Kidney (tissue), 13 donors: ENCODE measurements at regions not wholly inside any gene's neighbourhood (a gene's known extent, or its start where the extent isn't known, plus 50 kb on each side); places are given as distances from the start of the nearest gene placed in this dataset.

ENCODE experiments used
- DNase-seq, 5 donors: peaks; one replicate each; pipeline ENCODE4 v3.0.0-alpha.2; 2013 to 2020
- FAIRE-seq: peaks from 2 replicates; lab custom pipeline; 2012; peaks lifted over from hg19 to GRCh38; lab: Jason Lieb, UNC
- H3K27ac ChIP-seq, 2 donors: one replicate each; pipeline ENCODE4 v1.7.0; 2013; ENCODE audit warnings: low read depth in 2 of 2, low read length in 2 of 2, inconsistent platforms in 1 of 2
- H3K27me3 ChIP-seq: one replicate; pipeline ENCODE4 v1.7.1; 2013; ENCODE audit warnings: low read length, inconsistent platforms; ENCODE audit not compliant: control insufficient read depth, insufficient read depth
- H3K36me3 ChIP-seq, 3 donors: one replicate each; pipeline versions ENCODE4 v1.7.0 to v1.7.1; 2013; ENCODE audit warnings: low read length in 3 of 3, control low read depth in 1 of 3, inconsistent platforms in 1 of 3; ENCODE audit not compliant: insufficient read depth in 3 of 3, control insufficient read depth in 2 of 3
- H3K4me1 ChIP-seq, 3 donors: one replicate each; pipeline versions ENCODE4 v1.7.0 to v1.7.1; 2013; ENCODE audit warnings: low read length in 3 of 3, inconsistent platforms in 1 of 3, low read depth in 1 of 3; ENCODE audit not compliant: control insufficient read depth in 2 of 3, insufficient read depth in 2 of 3
- H3K4me3 ChIP-seq, 3 donors: one replicate each; pipeline versions ENCODE4 v1.7.0 to v1.8.1; 2013; ENCODE audit warnings: low read length in 3 of 3, control low read depth in 1 of 3, inconsistent platforms in 1 of 3
- H3K9ac ChIP-seq, 3 donors: one replicate each; pipeline versions ENCODE4 v1.7.0 to v1.7.1; 2013; ENCODE audit warnings: low read length in 3 of 3, control low read depth in 1 of 3, inconsistent platforms in 1 of 3
- H3K9me3 ChIP-seq, 3 donors: one replicate each; pipeline versions ENCODE4 v1.7.0 to v1.7.1; 2013; ENCODE audit warnings: low read length in 3 of 3, control low read depth in 1 of 3, inconsistent platforms in 1 of 3; ENCODE audit not compliant: control insufficient read depth in 2 of 3, insufficient read depth in 1 of 3
- CTCF ChIP-seq: IDR thresholded peaks from 3 replicates; pipeline ENCODE4 v1.5.1; 2012; ENCODE audit warnings: mild to moderate bottlenecking, moderate library complexity, borderline replicate concordance; ENCODE audit not compliant: insufficient read depth; ENCODE audit errors: extremely low read depth
- intact Hi-C: fragments of 100-400 bp; cut with DNase I; formaldehyde crosslinking; loops from one replicate; pipeline ENCODE4 v1.11.1; 2022
- donor health status: control.
- donor health status: control.
- donor health status: control.
- donor health status: control.
- donor health status: control.
- donor health status: DM: yes; HTN: yes; CAD: no.
- donor health status: Normal renal cell carcinoma (clear cell type).

GRCh38 chr13:71067165-71067815, 799.7 kb downstream of the DACH1 start:
- DNase-seq (peak in 3 of 5 donors; percentile 20 to 59 (median 20)), FAIRE-seq (no peak)
- Histone ChIP-seq H3K27ac (no peak overlapping the region), H3K9me3 (no peaks in the 10 kb centered on the region), H3K36me3 (no peaks in the 10 kb centered on the region), H3K9ac (no peak overlapping the region), H3K27me3 (no peaks in the 10 kb centered on the region), H3K4me3 (no peak overlapping the region), H3K4me1 (no peaks in the 10 kb centered on the region)
- TF ChIP-seq CTCF, result no peak
- intact Hi-C loops, result no loop called here

- Histone ChIP-seq H3K36me3 (no peaks in the 10 kb centered on the region), H3K4me1 (no peaks in the 10 kb centered on the region), H3K9ac (no peak overlapping the region), H3K27me3 (no peaks in the 10 kb centered on the region), H3K4me3 (no peak overlapping the region), H3K9me3 (no peaks in the 10 kb centered on the region), H3K27ac (no peak overlapping the region)
- intact Hi-C loops, result no loop called here
- DNase-seq, result no peak
- TF ChIP-seq CTCF, result no peak
- FAIRE-seq, result no peak
Measured at GRCh38 chr13:71056581-71056980, 810.4 kb downstream of the DACH1 start.

GRCh38 chr13:71055644-71056043, 811.4 kb downstream of the DACH1 start:
- FAIRE-seq (no peak), DNase-seq (no peak)
- Histone ChIP-seq H3K9me3 (no peaks in the 10 kb centered on the region), H3K9ac (no peak overlapping the region), H3K4me3 (no peak overlapping the region), H3K4me1 (no peaks in the 10 kb centered on the region), H3K36me3 (no peaks in the 10 kb centered on the region), H3K27ac (no peak overlapping the region), H3K27me3 (no peaks in the 10 kb centered on the region)
- TF ChIP-seq CTCF, result no peak
- intact Hi-C loops, result no loop called here

DNA sequence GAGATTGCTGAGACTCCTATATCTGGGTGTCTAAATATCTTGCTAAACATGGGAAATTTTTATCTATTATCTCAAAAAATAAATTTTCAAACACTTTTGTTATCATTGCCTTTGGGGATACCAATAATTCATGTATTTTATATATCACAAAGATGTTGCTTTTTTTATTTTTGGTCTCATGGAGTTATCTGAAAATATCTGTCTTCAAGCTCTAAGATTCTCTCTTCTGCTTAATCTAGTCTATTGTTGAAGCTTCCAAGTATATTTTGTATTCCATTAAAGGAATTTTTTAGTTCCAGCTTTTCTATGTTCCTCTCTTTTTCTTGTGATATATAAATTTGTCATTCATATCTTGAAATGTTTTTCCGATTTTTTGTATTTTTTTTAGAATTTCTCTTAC, 812.0 kb downstream of the DACH1 start:
- FAIRE-seq, result no peak
- H3K36me3 ChIP-seq, result no peaks in the 10 kb centered on the region
- H3K27ac ChIP-seq, result no peak overlapping the region
- TF ChIP-seq CTCF, result no peak
- no peak overlapping the region for H3K9ac ChIP-seq
- no peak for DNase-seq
- no peaks in the 10 kb centered on the region for H3K9me3 ChIP-seq
- no peak overlapping the region for H3K4me3 ChIP-seq
- no peaks in the 10 kb centered on the region for H3K27me3 ChIP-seq
- intact Hi-C loops, result no loop called here
- no peaks in the 10 kb centered on the region for H3K4me1 ChIP-seq
